H9 (cell line): ENCODE measurements at regions not wholly inside any gene's neighbourhood (a gene's known extent, or its start where the extent isn't known, plus 50 kb on each side); places are given as distances from the start of the nearest gene placed in this dataset.

Experiments
- DNase-seq: peaks from one replicate; pipeline ENCODE4 v3.0.0-alpha.2; 2017
- H2AFZ ChIP-seq: one replicate; pipeline ENCODE4 v1.6.1; 2013; ENCODE audit warnings: mild to moderate bottlenecking, low read length, control low read depth, moderate library complexity
- H2AK5ac ChIP-seq: 2 replicates; pipeline ENCODE4 v1.6.1; 2013; ENCODE audit warnings: low read length, control low read depth, mixed read lengths; ENCODE audit not compliant: insufficient read length
- H2BK120ac ChIP-seq: one replicate; pipeline ENCODE4 v1.6.1; 2013; ENCODE audit warnings: low read depth, mild to moderate bottlenecking, low read length, control low read depth, inconsistent platforms; ENCODE audit not compliant: poor library complexity, severe bottlenecking
- H2BK12ac ChIP-seq: 2 replicates; pipeline ENCODE4 v1.6.1; 2013; ENCODE audit warnings: low read length, control low read depth, mixed read lengths, low read depth; ENCODE audit not compliant: insufficient read length
- H2BK15ac ChIP-seq: 2 replicates; pipeline ENCODE4 v1.6.1; 2013; ENCODE audit warnings: low read depth, low read length, control low read depth
- H2BK20ac ChIP-seq: one replicate; pipeline ENCODE4 v1.6.1; 2013; ENCODE audit warnings: low read depth, mild to moderate bottlenecking, low read length, control low read depth, inconsistent platforms; ENCODE audit not compliant: poor library complexity, severe bottlenecking
- H2BK5ac ChIP-seq: 2 replicates; pipeline ENCODE4 v1.6.1; 2013; ENCODE audit warnings: low read length, control low read depth, mixed read lengths; ENCODE audit not compliant: insufficient read length
- H3K14ac ChIP-seq: 2 replicates; pipeline ENCODE4 v1.6.1; 2013; ENCODE audit warnings: low read length, control low read depth; ENCODE audit not compliant: insufficient read depth
- H3K18ac ChIP-seq: 2 replicates; pipeline ENCODE4 v1.6.1; 2013; ENCODE audit warnings: low read depth, mild to moderate bottlenecking, mixed read lengths, low read length, control low read depth; ENCODE audit not compliant: insufficient read length
- H3K23ac ChIP-seq: 2 replicates; pipeline ENCODE4 v1.6.1; 2013; ENCODE audit warnings: low read length, control low read depth, mixed read lengths, low read depth; ENCODE audit not compliant: insufficient read length
- H3K23me2 ChIP-seq: 2 replicates; pipeline ENCODE4 v1.6.1; 2013; ENCODE audit warnings: low read depth, mild to moderate bottlenecking, mixed read lengths, low read length, control low read depth; ENCODE audit not compliant: insufficient read length, poor library complexity, severe bottlenecking
- H3K27ac ChIP-seq: 2 replicates; pipeline ENCODE4 v1.5.1; 2013; ENCODE audit warnings: low read length, control low read depth, mixed read lengths, low read depth; ENCODE audit not compliant: insufficient read length
- H3K27me3 ChIP-seq: 2 replicates; pipeline ENCODE4 v1.6.1; 2013; ENCODE audit warnings: low read length, control low read depth, inconsistent platforms; ENCODE audit not compliant: insufficient read depth
- H3K4ac ChIP-seq: 2 replicates; pipeline ENCODE4 v1.6.1; 2013; ENCODE audit warnings: low read depth, mild to moderate bottlenecking, control low read depth, inconsistent platforms, low read length, moderate library complexity
- H3K4me1 ChIP-seq: 2 replicates; pipeline ENCODE4 v1.6.1; 2013; ENCODE audit warnings: low read length, control low read depth, inconsistent platforms; ENCODE audit not compliant: insufficient read depth
- H3K4me2 ChIP-seq: 2 replicates; pipeline ENCODE4 v1.6.1; 2013; ENCODE audit warnings: low read length, control low read depth, mixed read lengths; ENCODE audit not compliant: insufficient read length, insufficient read depth
- H3K56ac ChIP-seq: 2 replicates; pipeline ENCODE4 v1.6.1; 2013; ENCODE audit warnings: low read depth, mild to moderate bottlenecking, mixed read lengths, low read length, control low read depth; ENCODE audit not compliant: insufficient read length
- H3K79me1 ChIP-seq: 2 replicates; pipeline ENCODE4 v1.6.1; 2013; ENCODE audit warnings: low read depth, mild to moderate bottlenecking, moderate library complexity, low read length, control low read depth, inconsistent platforms; ENCODE audit not compliant: insufficient read depth, poor library complexity, severe bottlenecking
- H3K79me2 ChIP-seq: 2 replicates; pipeline ENCODE4 v1.6.1; 2013; ENCODE audit warnings: low read length, control low read depth, inconsistent platforms; ENCODE audit not compliant: insufficient read depth
- H3K9ac ChIP-seq: 2 replicates; pipeline ENCODE4 v1.6.1; 2013; ENCODE audit warnings: low read length, control low read depth, mixed read lengths; ENCODE audit not compliant: insufficient read length; ENCODE audit errors: extremely low read depth
- H3K9me3 ChIP-seq: one replicate; pipeline ENCODE4 v1.6.1; 2013; ENCODE audit warnings: low read depth, low read length, inconsistent platforms; ENCODE audit not compliant: control insufficient read depth
- H3T11ph ChIP-seq: one replicate; pipeline ENCODE4 v1.6.1; 2013; ENCODE audit warnings: mild to moderate bottlenecking, low read length, control low read depth, inconsistent platforms
- H4K20me1 ChIP-seq: one replicate; pipeline ENCODE4 v1.6.1; 2013; ENCODE audit not compliant: control insufficient read depth, insufficient read length, insufficient read depth
- H4K5ac ChIP-seq: 2 replicates; pipeline ENCODE4 v1.6.1; 2013; ENCODE audit warnings: low read depth, mild to moderate bottlenecking, mixed read lengths, low read length, control low read depth; ENCODE audit not compliant: insufficient read length
- H4K8ac ChIP-seq: replicated peaks from 2 replicates; pipeline ENCODE4 v1.6.1; 2013; ENCODE audit warnings: low read length, control low read depth, mixed read lengths, low read depth; ENCODE audit not compliant: insufficient read length
- H4K91ac ChIP-seq: 2 replicates; pipeline ENCODE4 v1.6.1; 2013; ENCODE audit warnings: low read depth, mild to moderate bottlenecking, moderate library complexity, mixed read lengths, low read length, control low read depth; ENCODE audit not compliant: insufficient read length
- H3K27ac Mint-ChIP-seq, 3 experiments: 2 replicates in 2 of 3; 3 replicates in 1 of 3; pipeline ENCODE4 v1.8.0; 2020 to 2021; ENCODE audit warnings: mixed read lengths in 3 of 3, mild to moderate bottlenecking in 1 of 3, moderate library complexity in 1 of 3
- H3K27me3 Mint-ChIP-seq: 2 replicates; pipeline ENCODE4 v1.8.0; 2021; ENCODE audit warnings: low read depth, mild to moderate bottlenecking, moderate library complexity, mixed read lengths
- H3K36me3 Mint-ChIP-seq, 3 experiments: 2 replicates in 2 of 3; 3 replicates in 1 of 3; pipeline ENCODE4 v1.8.0; 2020 to 2021; ENCODE audit warnings: low read depth in 3 of 3, mixed read lengths in 3 of 3; ENCODE audit not compliant: insufficient read depth in 1 of 3
- H3K4me1 Mint-ChIP-seq, 2 experiments: 2 replicates each; pipeline ENCODE4 v1.8.0; 2020; ENCODE audit warnings: mixed read lengths in 2 of 2
- H3K4me3 Mint-ChIP-seq, 2 experiments: 2 replicates in 1 of 2; 3 replicates in 1 of 2; pipeline ENCODE4 v1.8.0; 2020 to 2021; ENCODE audit warnings: mild to moderate bottlenecking in 2 of 2, mixed read lengths in 2 of 2, moderate library complexity in 1 of 2
- H3K9me3 Mint-ChIP-seq, 2 experiments: 2 replicates in 1 of 2; 3 replicates in 1 of 2; pipeline ENCODE4 v1.8.0; 2020; ENCODE audit warnings: mild to moderate bottlenecking in 2 of 2, mixed read lengths in 2 of 2, moderate library complexity in 1 of 2
- WGBS: extraction: QIAGEN DNeasy Blood & Tissue Kit; methylation state at CpG from one replicate; pipeline ENCODE4 v1.1.7; 2013; ENCODE audit warnings: missing lambda C conversion rate, low lambda C conversion rate, mixed read lengths; ENCODE audit not compliant: insufficient read length; ENCODE audit errors: extremely low coverage; 5-methylcytosine and 5-hydroxymethylcytosine counted together
- TF ChIP-seq, protein P1 (sequence below): fragments of 200-600 bp; sonication (generic); conservative IDR thresholded peaks from 3 replicates; pipeline ENCODE4 v1.8.0; 2021; ENCODE audit warnings: antibody characterized with exemption, mild to moderate bottlenecking

DNA sequence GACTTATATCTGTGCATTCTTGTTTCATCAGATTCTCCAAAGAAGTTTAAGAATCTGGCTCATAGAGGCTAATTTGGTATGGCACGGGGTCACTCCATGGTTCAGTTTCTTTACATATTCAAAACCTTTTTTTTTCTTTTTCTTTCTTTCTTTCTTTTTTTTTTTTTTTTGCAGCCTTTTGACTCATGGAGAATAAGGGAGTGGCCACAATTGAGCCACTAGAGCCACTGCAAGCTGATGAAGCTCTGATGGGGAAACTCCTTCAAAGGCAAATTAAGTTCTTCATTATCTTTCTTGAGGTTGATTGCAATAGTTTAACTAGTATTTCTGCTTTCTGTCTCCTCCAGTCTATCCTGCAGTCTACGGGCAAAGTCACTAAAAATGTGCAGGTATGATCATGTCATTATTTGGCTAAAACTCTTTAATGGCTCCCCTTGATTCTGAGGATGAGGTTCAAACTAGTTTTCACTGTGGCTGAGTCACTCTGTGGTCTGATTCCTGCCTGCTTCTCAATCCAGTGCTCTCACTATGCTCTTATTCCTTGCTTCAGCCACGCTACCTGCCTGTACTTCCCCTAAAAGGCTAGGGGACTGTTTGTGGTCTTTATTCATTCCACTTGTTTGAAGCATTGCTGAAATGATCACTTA, 93.5 kb upstream of the RIOK2 start:
- no peak overlapping the region for H3T11ph ChIP-seq
- H3K18ac ChIP-seq: no peak overlapping the region
- no peaks in the 10 kb centered on the region for H3K4me1 ChIP-seq
- no peak overlapping the region for H2BK20ac ChIP-seq
- no peaks in the 10 kb centered on the region for H3K79me2 ChIP-seq
- H2BK12ac ChIP-seq: no peak overlapping the region
- no peaks in the 10 kb centered on the region for H3K4me1 Mint-ChIP-seq
- peaks cover 7 to 19% of the 10 kb centered on the region in 2 experiments; a peak in 4 of 5 replicates for H3K9me3 Mint-ChIP-seq
- no peak overlapping the region for H3K4me3 Mint-ChIP-seq
- no peak overlapping the region for H4K8ac ChIP-seq
- TF ChIP-seq, protein P1, sequence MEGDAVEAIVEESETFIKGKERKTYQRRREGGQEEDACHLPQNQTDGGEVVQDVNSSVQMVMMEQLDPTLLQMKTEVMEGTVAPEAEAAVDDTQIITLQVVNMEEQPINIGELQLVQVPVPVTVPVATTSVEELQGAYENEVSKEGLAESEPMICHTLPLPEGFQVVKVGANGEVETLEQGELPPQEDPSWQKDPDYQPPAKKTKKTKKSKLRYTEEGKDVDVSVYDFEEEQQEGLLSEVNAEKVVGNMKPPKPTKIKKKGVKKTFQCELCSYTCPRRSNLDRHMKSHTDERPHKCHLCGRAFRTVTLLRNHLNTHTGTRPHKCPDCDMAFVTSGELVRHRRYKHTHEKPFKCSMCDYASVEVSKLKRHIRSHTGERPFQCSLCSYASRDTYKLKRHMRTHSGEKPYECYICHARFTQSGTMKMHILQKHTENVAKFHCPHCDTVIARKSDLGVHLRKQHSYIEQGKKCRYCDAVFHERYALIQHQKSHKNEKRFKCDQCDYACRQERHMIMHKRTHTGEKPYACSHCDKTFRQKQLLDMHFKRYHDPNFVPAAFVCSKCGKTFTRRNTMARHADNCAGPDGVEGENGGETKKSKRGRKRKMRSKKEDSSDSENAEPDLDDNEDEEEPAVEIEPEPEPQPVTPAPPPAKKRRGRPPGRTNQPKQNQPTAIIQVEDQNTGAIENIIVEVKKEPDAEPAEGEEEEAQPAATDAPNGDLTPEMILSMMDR: no peak
- no CpG with 5 or more reads among the region's 3 CpGs for WGBS
- no peaks in the 10 kb centered on the region for H4K20me1 ChIP-seq
- H3K23ac ChIP-seq: no peak overlapping the region
- H3K23me2 ChIP-seq: no peaks in the 10 kb centered on the region
- DNase-seq: no peak
- H3K56ac ChIP-seq: no peak overlapping the region
- H4K91ac ChIP-seq: no peak overlapping the region
- H3K27ac Mint-ChIP-seq: no peak overlapping the region
- no peaks in the 10 kb centered on the region for H3K9me3 ChIP-seq
- no peaks in the 10 kb centered on the region for H3K27me3 Mint-ChIP-seq
- H3K27me3 ChIP-seq: no peaks in the 10 kb centered on the region
- no peak overlapping the region for H3K4ac ChIP-seq
- H2BK15ac ChIP-seq: no peak overlapping the region
- H4K5ac ChIP-seq: no peak overlapping the region
- no peak overlapping the region for H3K9ac ChIP-seq
- no peak overlapping the region for H3K27ac ChIP-seq
- no peak overlapping the region for H2BK5ac ChIP-seq
- H3K14ac ChIP-seq: no peak overlapping the region
- H2AFZ ChIP-seq: no peak overlapping the region
- H3K79me1 ChIP-seq: no peaks in the 10 kb centered on the region
- peaks cover 0 to 17% (median 2%) of the 10 kb centered on the region in 3 experiments; a peak in 3 of 7 replicates for H3K36me3 Mint-ChIP-seq
- H3K4me2 ChIP-seq: no peak overlapping the region
- no peak overlapping the region for H2BK120ac ChIP-seq
- H2AK5ac ChIP-seq: no peak overlapping the region
